Smooth muscle cell (in vitro differentiated cells): ENCODE measurements at regions not wholly inside any gene's neighbourhood (a gene's known extent, or its start where the extent isn't known, plus 50 kb on each side); places are given as distances from the start of the nearest gene placed in this dataset.

Source experiments
- DNase-seq: peaks from one replicate; lab custom pipeline; 2025; ENCODE audit not compliant: unreplicated experiment; lab: John Stamatoyannopoulos, UW
- H2AFZ ChIP-seq: fragments of 200-600 bp; sonication (generic); 2 replicates; pipeline ENCODE4 v1.6.0; 2016; ENCODE audit warnings: antibody characterized with exemption, low read depth, mild to moderate bottlenecking
- H3F3A ChIP-seq: fragments of 200-600 bp; sonication (generic); 2 replicates; pipeline ENCODE4 v1.6.0; 2017; ENCODE audit warnings: antibody characterized with exemption, low read depth
- H3K27ac ChIP-seq: fragments of 200-600 bp; sonication (generic); 2 replicates; pipeline ENCODE4 v1.5.1; 2016; ENCODE audit warnings: low read depth, mild to moderate bottlenecking
- H3K27me3 ChIP-seq: fragments of 200-600 bp; sonication (generic); 2 replicates; pipeline ENCODE4 v1.6.1; 2016; ENCODE audit warnings: low read depth, mild to moderate bottlenecking
- H3K36me3 ChIP-seq: fragments of 200-600 bp; sonication (generic); 2 replicates; pipeline ENCODE4 v1.5.1; 2016; ENCODE audit warnings: low read depth
- H3K4me1 ChIP-seq: fragments of 200-600 bp; sonication (generic); 2 replicates; pipeline ENCODE4 v1.5.1; 2016; ENCODE audit warnings: low read depth
- H3K4me2 ChIP-seq: fragments of 200-600 bp; sonication (generic); 2 replicates; pipeline ENCODE4 v1.6.0; 2016; ENCODE audit warnings: mild to moderate bottlenecking
- H3K4me3 ChIP-seq: fragments of 200-600 bp; sonication (generic); 2 replicates; pipeline ENCODE4 v1.5.1; 2016; ENCODE audit warnings: mild to moderate bottlenecking
- H3K79me2 ChIP-seq: fragments of 200-600 bp; sonication (generic); 2 replicates; pipeline ENCODE4 v1.6.0; 2016; ENCODE audit warnings: low read depth, mild to moderate bottlenecking
- H3K9ac ChIP-seq: fragments of 200-600 bp; sonication (generic); 2 replicates; pipeline ENCODE4 v1.6.0; 2016; ENCODE audit warnings: low read depth
- H3K9me3 ChIP-seq: fragments of 200-600 bp; sonication (generic); replicated peaks from 2 replicates; pipeline ENCODE4 v1.5.1; 2016; ENCODE audit warnings: low read depth
- H4K20me1 ChIP-seq: fragments of 200-600 bp; sonication (generic); 2 replicates; pipeline ENCODE4 v1.6.0; 2016; ENCODE audit warnings: low read depth
- WGBS: methylation state at CpG from one replicate; pipeline ENCODE4 v1.1.7; 2016; ENCODE audit warnings: low lambda C conversion rate; 5-methylcytosine and 5-hydroxymethylcytosine counted together
- TF ChIP-seq, protein P1 (sequence below): fragments of 200-600 bp; sonication (generic); IDR thresholded peaks from 2 replicates; pipeline ENCODE4 v1.5.1; 2017; ENCODE audit warnings: borderline replicate concordance, mild to moderate bottlenecking, antibody characterized with exemption; ENCODE audit not compliant: insufficient read depth, poor library complexity, severe bottlenecking

DNA sequence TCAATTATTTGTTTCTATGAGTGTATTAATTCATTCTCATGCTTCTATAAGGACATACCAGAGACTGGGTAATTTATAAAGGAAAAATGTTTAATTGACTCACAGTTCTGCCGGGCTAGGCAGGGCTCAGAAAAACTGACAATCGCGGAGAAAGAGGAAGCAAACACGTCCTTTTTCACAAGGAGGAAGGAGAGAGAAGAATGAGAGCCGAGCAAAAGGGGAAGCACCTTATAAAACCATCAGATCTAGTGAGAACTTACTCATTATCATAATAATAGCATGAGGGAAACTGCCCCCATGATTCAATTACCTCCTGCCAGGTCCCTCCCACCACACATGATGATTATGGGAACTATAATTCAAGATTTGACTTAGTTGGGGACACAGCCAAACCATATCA is 294.0 kb downstream of the DSC3 start:
- no peak overlapping the region for H3K4me3 ChIP-seq
- no peaks in the 10 kb centered on the region for H3K4me1 ChIP-seq
- H3F3A ChIP-seq: no peaks in the 10 kb centered on the region
- no peak overlapping the region for H2AFZ ChIP-seq
- WGBS: 75% methylated on average over 5 of the region's 5 CpGs
- H3K79me2 ChIP-seq: no peaks in the 10 kb centered on the region
- H3K4me2 ChIP-seq: no peak overlapping the region
- no peak overlapping the region for H3K27ac ChIP-seq
- TF ChIP-seq, protein P1, sequence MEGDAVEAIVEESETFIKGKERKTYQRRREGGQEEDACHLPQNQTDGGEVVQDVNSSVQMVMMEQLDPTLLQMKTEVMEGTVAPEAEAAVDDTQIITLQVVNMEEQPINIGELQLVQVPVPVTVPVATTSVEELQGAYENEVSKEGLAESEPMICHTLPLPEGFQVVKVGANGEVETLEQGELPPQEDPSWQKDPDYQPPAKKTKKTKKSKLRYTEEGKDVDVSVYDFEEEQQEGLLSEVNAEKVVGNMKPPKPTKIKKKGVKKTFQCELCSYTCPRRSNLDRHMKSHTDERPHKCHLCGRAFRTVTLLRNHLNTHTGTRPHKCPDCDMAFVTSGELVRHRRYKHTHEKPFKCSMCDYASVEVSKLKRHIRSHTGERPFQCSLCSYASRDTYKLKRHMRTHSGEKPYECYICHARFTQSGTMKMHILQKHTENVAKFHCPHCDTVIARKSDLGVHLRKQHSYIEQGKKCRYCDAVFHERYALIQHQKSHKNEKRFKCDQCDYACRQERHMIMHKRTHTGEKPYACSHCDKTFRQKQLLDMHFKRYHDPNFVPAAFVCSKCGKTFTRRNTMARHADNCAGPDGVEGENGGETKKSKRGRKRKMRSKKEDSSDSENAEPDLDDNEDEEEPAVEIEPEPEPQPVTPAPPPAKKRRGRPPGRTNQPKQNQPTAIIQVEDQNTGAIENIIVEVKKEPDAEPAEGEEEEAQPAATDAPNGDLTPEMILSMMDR: no peak
- no peaks in the 10 kb centered on the region for H3K9me3 ChIP-seq
- H4K20me1 ChIP-seq: no peaks in the 10 kb centered on the region
- no peaks in the 10 kb centered on the region for H3K27me3 ChIP-seq
- H3K9ac ChIP-seq: no peak overlapping the region
- H3K36me3 ChIP-seq: no peaks in the 10 kb centered on the region
- no peak for DNase-seq

DNA sequence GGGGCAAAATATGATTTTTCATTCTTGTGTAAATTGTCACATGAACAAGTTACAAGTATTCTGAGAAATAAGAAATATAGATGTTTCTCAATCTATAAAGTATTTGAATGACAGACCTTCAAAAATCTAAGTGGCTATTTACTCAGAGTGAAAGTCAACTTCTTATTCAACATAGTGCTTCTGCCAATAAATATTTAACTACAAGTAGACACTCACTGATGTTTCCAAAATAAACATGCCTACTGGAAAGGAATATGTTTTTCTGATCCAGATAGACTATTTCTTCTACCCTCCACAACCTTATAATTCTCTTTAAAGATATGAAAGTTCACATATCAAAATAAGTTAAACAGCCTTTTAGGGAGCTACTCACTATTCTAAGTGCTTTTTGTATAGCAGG is 296.3 kb downstream of the DSC3 start:
- Histone ChIP-seq H3K4me1 (peaks cover 7% of the 10 kb centered on the region), H4K20me1 (no peaks in the 10 kb centered on the region), H3F3A (no peaks in the 10 kb centered on the region), H3K79me2 (no peaks in the 10 kb centered on the region), H3K9me3 (no peaks in the 10 kb centered on the region), H3K36me3 (no peaks in the 10 kb centered on the region), H2AFZ (no peak overlapping the region), H3K4me2 (no peak overlapping the region), H3K4me3 (no peak overlapping the region), H3K27ac (no peak overlapping the region), H3K27me3 (no peaks in the 10 kb centered on the region), H3K9ac (no peak overlapping the region)
- TF ChIP-seq, protein P1: no peak
- no peak for DNase-seq

DNA sequence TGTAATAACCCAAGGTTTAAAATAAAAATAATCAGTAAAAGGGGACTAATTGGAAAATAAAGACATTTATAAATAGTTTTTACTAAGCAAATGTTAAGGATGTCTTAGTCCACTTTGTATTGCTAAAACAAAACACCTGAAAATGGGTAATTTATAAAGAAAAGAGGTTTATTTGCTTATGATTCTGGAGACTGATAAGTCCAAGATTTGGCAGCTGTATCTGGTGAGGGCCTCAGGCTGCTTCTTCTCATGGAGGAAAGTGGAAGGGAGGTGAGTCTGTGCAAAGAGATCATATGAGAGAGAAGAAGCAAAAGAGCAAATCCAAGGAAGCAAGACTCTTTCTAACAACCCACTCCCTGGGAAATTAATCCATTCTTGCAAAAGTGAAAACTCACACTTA is 299.5 kb downstream of the DSC3 start:
- no peak overlapping the region for H3K4me2 ChIP-seq
- no peaks in the 10 kb centered on the region for H3K36me3 ChIP-seq
- peaks cover 16% of the 10 kb centered on the region for H3K4me1 ChIP-seq
- DNase-seq: no peak
- no peak overlapping the region for H2AFZ ChIP-seq
- TF ChIP-seq, protein P1: no peak
- no peaks in the 10 kb centered on the region for H3F3A ChIP-seq
- H3K27me3 ChIP-seq: no peaks in the 10 kb centered on the region
- no peaks in the 10 kb centered on the region for H3K79me2 ChIP-seq
- H4K20me1 ChIP-seq: no peaks in the 10 kb centered on the region
- H3K9me3 ChIP-seq: no peaks in the 10 kb centered on the region
- no peak overlapping the region for H3K4me3 ChIP-seq
- no peak overlapping the region for H3K27ac ChIP-seq
- H3K9ac ChIP-seq: no peak overlapping the region

DNA sequence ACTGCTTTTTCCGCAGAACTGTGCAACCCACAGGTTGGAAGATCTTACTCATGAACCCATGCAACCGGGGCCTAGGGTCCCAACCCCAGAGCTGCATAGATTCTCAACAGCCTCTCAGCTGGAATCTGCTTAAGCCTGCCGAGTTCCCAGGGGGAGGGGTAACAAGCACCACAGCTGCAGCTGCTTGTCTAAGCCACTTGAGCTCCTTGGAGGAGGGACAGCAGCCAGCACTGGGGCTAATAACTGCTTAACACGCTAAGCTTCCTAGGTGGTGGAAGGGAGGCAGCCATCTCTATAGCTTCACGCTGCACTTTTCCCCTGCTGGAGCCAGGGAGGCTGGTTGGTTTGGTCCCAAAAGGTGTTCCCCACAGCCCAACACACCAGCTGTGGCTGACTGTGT is 311.6 kb downstream of the DSC3 start:
- WGBS: 72% methylated on average over 5 of the region's 5 CpGs
- no peaks in the 10 kb centered on the region for H3K79me2 ChIP-seq
- TF ChIP-seq, protein P1: no peak
- H3K4me2 ChIP-seq: no peak overlapping the region
- no peaks in the 10 kb centered on the region for H3K9me3 ChIP-seq
- H3K4me3 ChIP-seq: no peak overlapping the region
- H3K9ac ChIP-seq: no peak overlapping the region
- no peak for DNase-seq
- no peaks in the 10 kb centered on the region for H4K20me1 ChIP-seq
- H3K36me3 ChIP-seq: no peaks in the 10 kb centered on the region
- no peaks in the 10 kb centered on the region for H3K27me3 ChIP-seq
- no peak overlapping the region for H3K27ac ChIP-seq
- H3K4me1 ChIP-seq: no peaks in the 10 kb centered on the region
- H2AFZ ChIP-seq: no peak overlapping the region
- H3F3A ChIP-seq: no peaks in the 10 kb centered on the region
